ENCODE measurements at regions not wholly inside any gene's neighbourhood (a gene's known extent, or its start where the extent isn't known, plus 50 kb on each side); places are given as distances from the start of the nearest gene placed in this dataset.

- intact Hi-C loops (cut with DNase I), result no loop called here
- DNase-seq (ENCODE audit: low spot score), result no peak
Observed at GRCh38 chr1:237975376-237975775, 84.7 kb upstream of the ZP4 start.

GRCh38 chr1:237972186-237972585, 81.5 kb upstream of the ZP4 start:
- intact Hi-C loops (cut with DNase I), result no loop called here
- DNase-seq (ENCODE audit: low spot score), result no peak

DNA sequence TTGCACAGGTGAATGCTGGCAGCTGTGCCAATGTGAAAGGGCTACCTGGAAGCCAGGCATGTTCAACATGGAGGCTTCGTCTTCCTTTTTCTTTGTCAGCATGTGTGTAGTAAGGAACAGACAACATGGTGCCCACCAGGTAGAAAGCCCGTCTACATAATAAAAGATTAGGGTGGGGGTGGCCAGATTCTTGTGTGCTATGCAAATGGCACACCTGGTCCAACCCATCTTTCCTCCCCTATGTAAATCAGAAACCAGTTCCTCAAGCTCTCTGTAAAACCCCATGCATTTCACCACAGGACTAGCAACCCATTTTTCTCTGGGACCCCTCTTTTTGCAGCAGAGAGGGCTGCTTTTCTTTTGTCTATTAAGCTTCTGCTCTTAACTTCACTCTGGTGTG, 72.3 kb upstream of the ZP4 start:
- intact Hi-C loops (cut with DNase I), result loop anchor here in 1 of 2 donors (10.0 kb wide), 1 partner anchor 108 kb away; no protein-coding TSS in a partner anchor
- DNase-seq (ENCODE audit: low spot score), result no peak

GRCh38 chr1:237961754-237962153, 71.0 kb upstream of the ZP4 start:
- no peak for DNase-seq (ENCODE audit: low spot score)
- intact Hi-C loops (cut with DNase I), result loop anchor here in 1 of 2 donors (10.0 kb wide), 1 partner anchor 107 kb away; no protein-coding TSS in a partner anchor

- no peak for DNase-seq (ENCODE audit: low spot score)
- intact Hi-C loops (cut with DNase I), result loop anchor here in 1 of 2 donors (10.0 kb wide), 1 partner anchor 105 kb away; no protein-coding TSS in a partner anchor
Observed at GRCh38 chr1:237959838-237960237, 69.1 kb upstream of the ZP4 start.

DNA sequence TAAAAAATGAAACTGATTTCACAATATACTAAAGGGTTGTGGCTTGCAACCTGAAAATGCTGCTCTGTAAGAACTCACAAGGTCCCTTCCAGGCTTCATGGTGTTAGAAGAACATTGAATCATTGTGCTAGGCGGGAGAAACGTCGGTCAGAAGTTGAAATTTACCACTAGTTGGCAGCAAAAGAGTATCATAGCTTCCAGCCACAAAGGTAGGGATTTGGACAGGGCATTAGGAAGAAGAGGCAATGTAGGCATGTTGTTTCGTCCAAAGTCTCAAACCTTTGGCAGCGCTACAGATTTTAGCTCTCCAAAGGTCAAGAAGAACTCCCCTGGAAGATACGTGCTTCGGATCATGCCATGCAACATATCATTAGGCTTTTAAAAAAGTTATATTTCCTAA, 62.5 kb upstream of the ZP4 start:
- intact Hi-C loops (cut with DNase I), result no loop called here
- no peak for DNase-seq (ENCODE audit: low spot score)
